ENCODE measurements at regions not wholly inside any gene's neighbourhood (a gene's known extent, or its start where the extent isn't known, plus 50 kb on each side); places are given as distances from the start of the nearest gene placed in this dataset.

DNA sequence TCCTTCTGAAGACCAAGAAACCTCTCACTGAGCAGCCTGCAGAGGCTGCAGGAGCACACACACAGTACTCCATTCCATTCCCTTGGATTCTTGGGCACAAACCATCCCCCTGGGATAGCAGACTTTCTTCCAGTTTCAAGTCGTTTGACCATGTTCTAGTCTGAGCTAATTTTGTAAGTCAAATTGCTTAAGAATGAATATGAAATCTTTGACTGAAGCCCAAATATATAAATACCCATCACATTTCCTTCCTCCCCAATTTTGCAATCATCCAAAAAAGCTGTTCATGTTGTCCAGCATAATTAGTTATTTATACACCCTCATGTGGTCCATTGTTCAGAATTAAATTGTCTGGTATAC is 231.2 kb upstream of the TPRG1 start:
- no peak overlapping the region for H3K4me3 ChIP-seq (ENCODE audit: low read length)
- no peaks in the 10 kb centered on the region for H3K9me3 ChIP-seq (ENCODE audit: low read depth, low read length)
- no peaks in the 10 kb centered on the region for H3K27me3 ChIP-seq (ENCODE audit: insufficient read depth, low read length)
- H3K4me1 ChIP-seq (ENCODE audit: insufficient read depth, low read length) = peaks cover 73% of the 10 kb centered on the region

DNA sequence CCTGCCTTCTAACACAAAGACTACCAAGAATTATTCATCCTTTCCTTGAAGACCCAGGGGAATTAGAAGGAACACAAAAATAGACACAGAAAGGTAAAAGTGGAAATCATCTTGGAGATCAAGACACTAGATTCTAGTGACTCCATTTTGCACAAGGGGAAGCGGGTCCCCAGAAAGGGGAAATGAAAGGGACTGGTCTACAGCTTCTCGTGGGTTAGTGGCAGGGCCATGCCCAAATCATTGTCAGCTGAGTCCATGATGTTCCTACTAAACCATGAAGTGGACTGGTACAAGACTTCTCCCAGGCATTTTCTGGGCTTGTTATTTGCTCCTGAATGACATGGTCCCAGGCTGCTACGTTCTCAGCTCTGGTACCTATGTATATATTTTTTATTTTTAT is 230.7 kb upstream of the TPRG1 start:
- Histone ChIP-seq H3K4me1 (ENCODE audit: insufficient read depth, low read length) (peaks cover 73% of the 10 kb centered on the region), H3K4me3 (ENCODE audit: low read length) (no peak overlapping the region), H3K27me3 (ENCODE audit: insufficient read depth, low read length) (no peaks in the 10 kb centered on the region), H3K9me3 (ENCODE audit: low read depth, low read length) (no peaks in the 10 kb centered on the region)

DNA sequence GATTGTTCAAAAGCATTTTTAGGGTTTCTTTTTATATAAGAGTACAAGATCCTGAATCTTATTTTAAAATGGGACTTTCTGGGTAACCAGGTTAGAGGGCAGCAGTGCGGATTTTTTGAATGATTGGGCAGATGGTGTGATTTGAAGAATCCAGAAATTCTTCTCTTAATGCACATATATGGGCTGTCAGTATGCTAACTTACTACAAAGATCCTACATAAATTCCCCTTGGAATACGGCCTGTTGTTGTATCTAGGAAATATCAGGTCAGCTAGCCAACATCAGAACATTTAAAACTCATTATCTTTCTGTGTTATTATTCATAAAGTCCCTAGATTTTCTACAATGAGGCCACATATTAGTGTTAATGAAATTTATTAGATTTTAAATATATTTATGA is 229.6 kb upstream of the TPRG1 start:
- no peak overlapping the region for H3K4me3 ChIP-seq (ENCODE audit: low read length)
- no peaks in the 10 kb centered on the region for H3K27me3 ChIP-seq (ENCODE audit: insufficient read depth, low read length)
- no peaks in the 10 kb centered on the region for H3K9me3 ChIP-seq (ENCODE audit: low read depth, low read length)
- peaks cover 83% of the 10 kb centered on the region for H3K4me1 ChIP-seq (ENCODE audit: insufficient read depth, low read length)

DNA sequence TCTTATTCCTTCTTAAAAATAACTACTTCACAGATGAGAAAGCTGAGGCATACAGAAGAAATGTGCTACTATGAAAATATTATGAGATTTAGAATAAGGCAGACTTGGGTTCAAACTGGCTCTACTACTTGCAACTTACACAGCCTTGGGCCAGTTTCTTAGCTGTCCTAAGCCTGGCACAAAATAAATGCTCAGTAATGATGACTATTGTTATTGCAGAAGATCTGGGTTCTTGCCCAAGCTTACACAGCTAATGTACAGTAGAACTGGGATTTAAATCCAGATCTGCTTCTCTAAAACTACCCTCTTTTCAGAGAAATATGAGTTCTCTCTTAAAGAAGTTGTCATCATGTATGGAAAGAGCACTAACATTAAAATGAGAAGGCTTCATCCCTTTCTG is 228.2 kb upstream of the TPRG1 start:
- H3K4me3 ChIP-seq (ENCODE audit: low read length) = no peak overlapping the region
- peaks cover 97% of the 10 kb centered on the region for H3K4me1 ChIP-seq (ENCODE audit: insufficient read depth, low read length)
- H3K27me3 ChIP-seq (ENCODE audit: insufficient read depth, low read length) = no peaks in the 10 kb centered on the region
- no peaks in the 10 kb centered on the region for H3K9me3 ChIP-seq (ENCODE audit: low read depth, low read length)

DNA sequence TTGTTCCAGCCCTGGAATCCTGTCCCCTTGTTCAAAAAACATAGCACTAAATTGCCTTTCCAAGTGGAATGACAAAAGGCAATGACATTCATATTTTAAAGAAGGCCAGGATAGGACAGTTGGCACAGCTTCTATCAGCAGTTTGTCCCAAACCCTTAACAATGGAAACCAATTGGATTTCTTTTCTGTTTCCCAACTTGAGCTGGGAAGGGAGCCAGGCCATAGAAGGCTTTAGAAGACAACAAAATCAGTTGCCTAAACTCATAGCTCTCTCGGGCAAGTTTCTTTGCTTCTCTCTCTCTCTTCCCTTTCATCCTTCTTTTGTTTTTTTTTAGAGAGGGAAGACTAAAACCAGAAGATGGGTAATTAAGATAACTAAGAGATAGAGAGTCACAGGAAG is 227.7 kb upstream of the TPRG1 start:
- Histone ChIP-seq H3K4me1 (ENCODE audit: insufficient read depth, low read length) (peaks cover 98% of the 10 kb centered on the region), H3K27me3 (ENCODE audit: insufficient read depth, low read length) (no peaks in the 10 kb centered on the region), H3K9me3 (ENCODE audit: low read depth, low read length) (no peaks in the 10 kb centered on the region), H3K4me3 (ENCODE audit: low read length) (no peak overlapping the region)

DNA sequence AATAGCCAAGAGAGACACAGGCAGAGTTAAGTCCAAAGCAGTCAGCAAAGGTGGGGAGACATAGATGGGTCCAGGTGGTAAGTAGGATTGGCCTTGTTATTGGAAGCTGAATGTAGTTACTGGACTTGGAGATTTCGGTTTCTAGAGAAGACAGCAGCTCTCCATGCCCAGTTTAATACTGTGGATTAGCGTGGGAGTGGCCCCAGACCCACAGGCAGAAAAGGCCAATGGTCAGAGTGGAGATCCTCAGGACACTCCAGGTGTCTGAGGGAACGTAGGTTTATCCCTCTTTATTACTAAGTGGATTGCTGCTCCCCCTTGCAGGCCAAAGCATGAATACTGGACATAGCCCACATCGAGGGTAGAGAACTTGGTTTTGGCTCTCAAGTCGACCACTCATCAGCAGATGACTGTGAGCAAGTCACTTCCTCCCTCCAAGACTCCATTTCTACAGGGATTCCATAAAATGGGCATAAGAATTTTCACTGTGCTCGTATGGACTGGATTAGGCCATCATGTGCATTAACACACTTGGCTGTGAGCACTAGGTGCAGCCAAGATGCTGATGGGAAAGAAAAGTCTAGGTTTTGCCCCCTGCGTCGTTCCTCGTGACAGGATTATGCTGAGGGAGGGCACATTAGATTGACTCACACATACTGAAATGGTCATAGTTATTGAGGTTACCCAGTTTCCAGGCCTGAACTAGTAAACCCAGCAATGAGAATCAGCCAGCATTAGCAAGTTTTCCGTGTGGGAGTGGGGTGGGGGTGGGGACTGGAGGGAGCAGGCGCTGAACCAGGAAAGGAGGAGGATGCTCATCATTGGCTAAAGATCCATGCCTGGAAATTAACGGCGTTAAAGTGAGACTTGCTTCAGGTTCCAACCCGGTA is 225.2 kb upstream of the TPRG1 start:
- peak overlapping the region; percentile 19 for H3K4me3 ChIP-seq (ENCODE audit: low read length)

DNA sequence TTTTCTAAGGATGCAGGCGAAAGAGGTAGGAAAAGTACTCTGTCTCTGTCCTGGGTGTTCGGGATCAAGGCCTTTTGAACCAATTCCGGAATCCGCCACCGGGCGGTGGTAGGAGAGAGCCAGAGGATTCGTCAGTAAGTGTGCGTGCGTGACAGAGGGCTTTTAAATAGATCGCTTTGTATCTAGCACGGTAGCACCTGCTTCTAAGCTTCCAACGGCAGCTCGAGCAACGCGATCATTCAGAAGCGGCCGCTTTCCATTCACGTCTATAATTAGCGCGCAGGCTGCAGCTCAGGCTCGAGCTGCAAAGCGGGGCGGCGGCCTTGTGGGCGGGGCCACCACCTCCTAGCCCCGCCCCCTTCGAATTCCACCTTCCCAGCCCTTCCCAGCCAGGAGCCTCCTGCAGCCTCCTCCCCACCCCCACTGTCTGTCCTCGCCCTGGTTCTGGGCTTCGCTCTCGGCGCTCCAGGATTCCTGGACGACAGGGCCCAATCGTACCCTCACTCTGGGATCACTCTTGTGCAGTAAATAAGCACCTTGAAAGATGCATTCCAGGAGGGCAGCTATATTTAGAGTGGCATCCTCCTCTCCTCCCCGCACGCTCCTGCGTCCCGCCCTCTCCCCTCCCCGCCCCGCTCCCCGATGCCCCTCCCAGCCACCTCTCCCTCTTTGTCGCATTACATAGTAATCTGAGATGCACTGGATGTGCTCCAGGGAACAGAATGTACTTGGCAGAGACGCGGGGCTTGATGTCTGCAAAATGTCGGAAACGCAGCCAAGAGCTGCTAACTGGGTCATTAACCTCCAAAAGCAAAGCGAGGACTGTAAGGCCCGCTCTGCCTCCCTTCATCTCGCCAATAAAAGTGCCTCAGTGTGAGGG is 224.1 kb upstream of the TPRG1 start:
- H3K4me1 ChIP-seq (ENCODE audit: insufficient read depth, low read length) = peaks cover 96% of the 10 kb centered on the region
- H3K9me3 ChIP-seq (ENCODE audit: low read depth, low read length) = no peaks in the 10 kb centered on the region
- peak overlapping the region; percentile 19 for H3K4me3 ChIP-seq (ENCODE audit: low read length)
- H3K27me3 ChIP-seq (ENCODE audit: insufficient read depth, low read length) = no peaks in the 10 kb centered on the region

More for the DNA sequence above, 225.2 kb upstream of the TPRG1 start:
- Histone ChIP-seq H3K4me1 (ENCODE audit: insufficient read depth, low read length) (peaks cover 97% of the 10 kb centered on the region), H3K27me3 (ENCODE audit: insufficient read depth, low read length) (no peaks in the 10 kb centered on the region), H3K9me3 (ENCODE audit: low read depth, low read length) (no peaks in the 10 kb centered on the region)

DNA sequence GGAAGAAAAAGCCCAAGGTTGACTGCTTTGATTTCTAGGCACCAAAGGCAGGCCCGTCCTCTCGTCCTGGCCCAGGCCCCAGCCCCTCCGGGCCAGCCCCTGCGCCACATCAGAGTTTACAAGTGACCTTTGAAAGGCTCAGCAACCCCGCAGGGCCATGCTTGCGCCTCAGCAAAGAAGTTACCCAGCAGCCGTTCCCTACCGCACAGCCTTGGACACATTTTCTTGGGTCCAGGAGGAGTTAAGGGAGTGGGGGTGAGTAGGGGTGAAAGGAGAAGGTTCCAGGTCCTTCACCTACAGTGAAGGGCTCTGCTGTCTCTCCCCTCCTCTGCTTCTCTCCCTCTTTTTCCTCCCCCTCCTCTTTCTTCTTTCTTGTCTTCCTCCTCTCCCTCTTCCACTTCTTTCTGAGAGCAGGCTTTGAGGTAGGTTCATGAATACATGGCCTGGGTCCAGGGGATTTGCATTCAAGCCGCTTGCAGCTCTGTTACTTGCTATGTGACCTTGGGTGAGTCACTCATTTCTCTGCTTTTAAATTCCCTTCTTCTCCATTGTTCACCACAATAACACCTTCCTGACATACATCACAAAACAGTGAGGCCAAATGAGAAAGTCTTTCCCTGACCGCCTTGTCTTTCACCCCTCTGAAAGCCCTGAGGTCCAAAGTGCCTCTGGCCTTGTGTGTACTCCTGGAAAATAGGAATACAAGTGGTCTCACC is 223.3 kb upstream of the TPRG1 start:
- Histone ChIP-seq H3K4me3 (ENCODE audit: low read length) (no peak overlapping the region), H3K4me1 (ENCODE audit: insufficient read depth, low read length) (peaks cover 91% of the 10 kb centered on the region)

DNA sequence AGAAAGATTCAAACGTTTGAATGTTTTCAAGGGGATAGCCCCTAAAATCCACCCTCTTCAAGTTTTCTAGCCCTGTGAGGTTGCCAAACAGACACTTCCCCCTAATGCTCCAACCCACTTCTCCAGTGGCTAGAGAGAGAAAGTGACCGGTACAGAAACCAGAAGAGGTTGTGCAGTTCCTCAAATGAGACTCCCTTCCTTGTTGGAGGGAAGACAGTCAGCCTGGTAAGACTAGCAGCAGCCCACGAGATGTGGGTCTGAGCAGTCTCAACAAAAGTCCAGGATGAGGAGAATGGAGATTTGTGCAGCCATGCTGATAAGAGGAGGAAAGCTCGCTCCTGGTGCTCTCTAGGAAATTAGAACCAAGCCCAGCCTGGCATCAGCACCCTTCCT is 222.8 kb upstream of the TPRG1 start:
- no peaks in the 10 kb centered on the region for H3K27me3 ChIP-seq (ENCODE audit: insufficient read depth, low read length)
- H3K4me1 ChIP-seq (ENCODE audit: insufficient read depth, low read length) = peaks cover 86% of the 10 kb centered on the region
- H3K9me3 ChIP-seq (ENCODE audit: low read depth, low read length) = no peaks in the 10 kb centered on the region
- H3K4me3 ChIP-seq (ENCODE audit: low read length) = no peak overlapping the region

More for the DNA sequence above, 223.3 kb upstream of the TPRG1 start:
- H3K27me3 ChIP-seq (ENCODE audit: insufficient read depth, low read length) = no peaks in the 10 kb centered on the region
- H3K9me3 ChIP-seq (ENCODE audit: low read depth, low read length) = no peaks in the 10 kb centered on the region

DNA sequence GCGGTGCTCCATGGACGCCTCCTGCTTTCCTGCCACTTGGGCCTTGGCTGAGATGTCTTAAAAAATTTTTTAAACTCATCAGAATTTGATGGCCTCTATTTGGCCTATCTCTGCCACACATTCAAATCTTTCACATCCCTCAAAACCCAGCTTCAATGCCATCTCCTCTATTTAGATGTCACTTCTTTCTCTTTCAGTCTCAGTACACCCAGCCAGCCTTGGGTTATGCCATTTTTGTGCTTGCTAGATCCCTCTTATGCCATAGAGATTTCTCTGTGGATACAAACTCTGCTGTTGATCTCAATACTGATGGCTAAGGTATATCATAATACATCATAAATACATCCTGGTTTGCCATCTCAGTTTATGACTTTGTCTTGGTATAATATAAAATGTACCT is 222.3 kb upstream of the TPRG1 start:
- Histone ChIP-seq H3K9me3 (ENCODE audit: low read depth, low read length) (no peaks in the 10 kb centered on the region), H3K4me3 (ENCODE audit: low read length) (no peak overlapping the region), H3K4me1 (ENCODE audit: insufficient read depth, low read length) (peaks cover 85% of the 10 kb centered on the region), H3K27me3 (ENCODE audit: insufficient read depth, low read length) (no peaks in the 10 kb centered on the region)

DNA sequence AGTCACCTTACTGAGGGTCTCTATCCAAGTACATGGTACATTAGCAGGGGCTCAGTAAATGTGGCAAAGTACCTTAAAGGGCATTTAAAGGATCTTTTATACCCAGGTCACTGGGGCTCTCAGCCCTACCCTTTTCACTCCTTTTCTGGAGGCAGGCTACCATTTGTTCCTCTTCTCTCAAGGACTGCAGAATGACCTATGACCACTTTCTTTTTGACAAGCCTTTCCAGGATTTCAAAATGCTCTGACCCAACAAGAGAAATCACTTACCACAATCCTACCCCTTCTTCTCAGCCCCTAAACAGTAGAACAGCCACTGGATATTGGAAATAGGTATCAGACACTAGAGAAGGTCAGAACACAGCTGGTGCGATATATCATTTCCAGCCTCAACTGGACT is 221.8 kb upstream of the TPRG1 start:
- no peaks in the 10 kb centered on the region for H3K27me3 ChIP-seq (ENCODE audit: insufficient read depth, low read length)
- H3K4me1 ChIP-seq (ENCODE audit: insufficient read depth, low read length) = peaks cover 80% of the 10 kb centered on the region
- no peaks in the 10 kb centered on the region for H3K9me3 ChIP-seq (ENCODE audit: low read depth, low read length)
- no peak overlapping the region for H3K4me3 ChIP-seq (ENCODE audit: low read length)

DNA sequence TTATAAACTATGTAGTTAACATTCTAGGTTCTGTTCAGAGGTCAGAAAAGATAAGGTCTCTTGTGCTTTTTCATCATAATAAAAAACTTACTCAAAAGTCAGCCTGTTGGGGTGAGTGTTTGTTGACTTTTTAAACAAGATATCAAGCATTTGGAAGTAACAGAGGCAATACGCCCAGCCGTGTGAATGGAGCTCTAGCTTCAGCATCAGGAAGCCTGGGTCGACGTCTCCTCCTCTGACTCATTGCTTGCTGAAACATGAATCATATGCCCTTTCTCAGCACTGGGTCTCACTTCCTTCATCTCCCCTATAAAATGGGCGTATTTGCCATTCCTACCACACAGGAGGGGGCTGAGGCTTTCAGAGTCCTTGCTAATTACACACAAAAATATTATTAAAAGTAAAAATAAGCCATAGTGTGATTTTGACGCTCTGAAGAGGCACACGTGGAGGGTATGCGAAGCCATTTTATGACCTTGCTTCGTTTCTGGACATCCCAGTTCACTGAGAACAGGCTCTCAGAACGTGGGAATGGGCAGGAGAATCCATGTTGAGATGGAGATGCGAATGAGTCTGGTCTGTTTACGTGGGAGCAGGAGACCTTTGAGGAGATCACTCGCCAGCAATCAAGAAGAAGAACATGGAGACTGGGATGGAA is 220.8 kb upstream of the TPRG1 start:
- Histone ChIP-seq H3K27me3 (ENCODE audit: insufficient read depth, low read length) (no peaks in the 10 kb centered on the region), H3K4me3 (ENCODE audit: low read length) (no peak overlapping the region), H3K4me1 (ENCODE audit: insufficient read depth, low read length) (peaks cover 70% of the 10 kb centered on the region), H3K9me3 (ENCODE audit: low read depth, low read length) (no peaks in the 10 kb centered on the region)

DNA sequence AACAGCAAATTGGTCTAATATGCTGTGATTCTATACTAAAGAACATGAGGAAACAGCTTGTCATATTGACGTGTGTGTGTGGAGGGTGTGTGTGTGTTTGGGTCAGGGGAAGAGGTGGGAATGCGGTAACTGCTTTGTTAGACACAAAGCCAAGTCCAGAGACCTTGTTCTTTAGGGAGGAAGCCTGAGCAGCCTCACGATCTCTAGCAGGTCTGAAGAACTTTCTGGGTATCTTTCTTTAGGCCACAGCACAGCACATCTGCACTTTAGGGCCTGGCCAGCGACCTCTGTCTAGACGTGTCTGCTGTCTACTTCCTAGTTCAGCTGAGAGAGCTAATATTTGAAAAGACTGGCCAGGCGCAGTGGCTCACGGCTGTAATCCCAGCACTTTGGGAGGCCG is 220.0 kb upstream of the TPRG1 start:
- no peaks in the 10 kb centered on the region for H3K9me3 ChIP-seq (ENCODE audit: low read depth, low read length)
- H3K4me3 ChIP-seq (ENCODE audit: low read length) = no peak overlapping the region
- no peaks in the 10 kb centered on the region for H3K27me3 ChIP-seq (ENCODE audit: insufficient read depth, low read length)
- peaks cover 62% of the 10 kb centered on the region for H3K4me1 ChIP-seq (ENCODE audit: insufficient read depth, low read length)

DNA sequence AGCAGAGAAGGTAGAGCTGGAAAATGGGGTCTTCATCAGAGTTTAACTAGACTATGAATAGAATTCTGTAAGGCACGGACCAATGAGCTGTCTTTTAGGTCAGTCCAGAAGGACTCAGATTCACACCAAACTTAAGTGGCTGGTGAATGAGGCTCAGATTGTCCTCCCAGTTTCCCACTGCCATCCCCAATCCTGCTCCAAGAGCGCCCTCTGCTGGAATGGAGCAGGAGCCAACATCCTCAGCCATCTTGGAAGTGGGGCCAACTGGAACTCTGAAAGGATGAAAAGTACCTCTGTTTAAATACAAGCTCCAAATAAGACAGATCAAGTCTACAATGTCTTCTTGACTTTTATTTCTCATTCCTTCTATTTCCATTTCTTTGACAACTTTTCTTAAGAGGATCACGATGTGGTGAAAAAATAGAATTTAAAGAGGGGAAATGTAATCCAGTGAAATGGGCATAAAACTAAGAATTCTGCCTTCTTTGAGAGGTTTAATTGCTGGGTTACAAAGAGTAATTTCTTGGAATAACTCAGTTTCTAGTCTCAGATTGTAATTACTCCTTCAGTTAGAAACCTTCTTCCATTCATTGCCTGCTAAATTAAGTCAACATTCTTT is 217.1 kb upstream of the TPRG1 start:
- no peaks in the 10 kb centered on the region for H3K9me3 ChIP-seq (ENCODE audit: low read depth, low read length)
- peaks cover 33% of the 10 kb centered on the region for H3K4me1 ChIP-seq (ENCODE audit: insufficient read depth, low read length)
- no peak overlapping the region for H3K4me3 ChIP-seq (ENCODE audit: low read length)
- no peaks in the 10 kb centered on the region for H3K27me3 ChIP-seq (ENCODE audit: insufficient read depth, low read length)

All from mononuclear cell (primary cell).